H9 (cell line): ENCODE measurements at regions not wholly inside any gene's neighbourhood (a gene's known extent, or its start where the extent isn't known, plus 50 kb on each side); places are given as distances from the start of the nearest gene placed in this dataset.
A peak's percentile ranks its signal among the peaks of the same experiment; 100 is the strongest.

Source experiments
- DNase-seq: peaks from one replicate; pipeline ENCODE4 v3.0.0-alpha.2; 2017
- H2AFZ ChIP-seq: one replicate; pipeline ENCODE4 v1.6.1; 2013; ENCODE audit warnings: mild to moderate bottlenecking, low read length, control low read depth, moderate library complexity
- H2AK5ac ChIP-seq: 2 replicates; pipeline ENCODE4 v1.6.1; 2013; ENCODE audit warnings: low read length, control low read depth, mixed read lengths; ENCODE audit not compliant: insufficient read length
- H2BK120ac ChIP-seq: one replicate; pipeline ENCODE4 v1.6.1; 2013; ENCODE audit warnings: low read depth, mild to moderate bottlenecking, low read length, control low read depth, inconsistent platforms; ENCODE audit not compliant: poor library complexity, severe bottlenecking
- H2BK12ac ChIP-seq: 2 replicates; pipeline ENCODE4 v1.6.1; 2013; ENCODE audit warnings: low read length, control low read depth, mixed read lengths, low read depth; ENCODE audit not compliant: insufficient read length
- H2BK15ac ChIP-seq: 2 replicates; pipeline ENCODE4 v1.6.1; 2013; ENCODE audit warnings: low read depth, low read length, control low read depth
- H2BK20ac ChIP-seq: one replicate; pipeline ENCODE4 v1.6.1; 2013; ENCODE audit warnings: low read depth, mild to moderate bottlenecking, low read length, control low read depth, inconsistent platforms; ENCODE audit not compliant: poor library complexity, severe bottlenecking
- H2BK5ac ChIP-seq: 2 replicates; pipeline ENCODE4 v1.6.1; 2013; ENCODE audit warnings: low read length, control low read depth, mixed read lengths; ENCODE audit not compliant: insufficient read length
- H3K14ac ChIP-seq: 2 replicates; pipeline ENCODE4 v1.6.1; 2013; ENCODE audit warnings: low read length, control low read depth; ENCODE audit not compliant: insufficient read depth
- H3K18ac ChIP-seq: 2 replicates; pipeline ENCODE4 v1.6.1; 2013; ENCODE audit warnings: low read depth, mild to moderate bottlenecking, mixed read lengths, low read length, control low read depth; ENCODE audit not compliant: insufficient read length
- H3K23ac ChIP-seq: 2 replicates; pipeline ENCODE4 v1.6.1; 2013; ENCODE audit warnings: low read length, control low read depth, mixed read lengths, low read depth; ENCODE audit not compliant: insufficient read length
- H3K23me2 ChIP-seq: 2 replicates; pipeline ENCODE4 v1.6.1; 2013; ENCODE audit warnings: low read depth, mild to moderate bottlenecking, mixed read lengths, low read length, control low read depth; ENCODE audit not compliant: insufficient read length, poor library complexity, severe bottlenecking
- H3K27ac ChIP-seq: 2 replicates; pipeline ENCODE4 v1.5.1; 2013; ENCODE audit warnings: low read length, control low read depth, mixed read lengths, low read depth; ENCODE audit not compliant: insufficient read length
- H3K27me3 ChIP-seq: 2 replicates; pipeline ENCODE4 v1.6.1; 2013; ENCODE audit warnings: low read length, control low read depth, inconsistent platforms; ENCODE audit not compliant: insufficient read depth
- H3K4ac ChIP-seq: 2 replicates; pipeline ENCODE4 v1.6.1; 2013; ENCODE audit warnings: low read depth, mild to moderate bottlenecking, control low read depth, inconsistent platforms, low read length, moderate library complexity
- H3K4me1 ChIP-seq: 2 replicates; pipeline ENCODE4 v1.6.1; 2013; ENCODE audit warnings: low read length, control low read depth, inconsistent platforms; ENCODE audit not compliant: insufficient read depth
- H3K4me2 ChIP-seq: 2 replicates; pipeline ENCODE4 v1.6.1; 2013; ENCODE audit warnings: low read length, control low read depth, mixed read lengths; ENCODE audit not compliant: insufficient read length, insufficient read depth
- H3K56ac ChIP-seq: 2 replicates; pipeline ENCODE4 v1.6.1; 2013; ENCODE audit warnings: low read depth, mild to moderate bottlenecking, mixed read lengths, low read length, control low read depth; ENCODE audit not compliant: insufficient read length
- H3K79me1 ChIP-seq: 2 replicates; pipeline ENCODE4 v1.6.1; 2013; ENCODE audit warnings: low read depth, mild to moderate bottlenecking, moderate library complexity, low read length, control low read depth, inconsistent platforms; ENCODE audit not compliant: insufficient read depth, poor library complexity, severe bottlenecking
- H3K79me2 ChIP-seq: 2 replicates; pipeline ENCODE4 v1.6.1; 2013; ENCODE audit warnings: low read length, control low read depth, inconsistent platforms; ENCODE audit not compliant: insufficient read depth
- H3K9ac ChIP-seq: 2 replicates; pipeline ENCODE4 v1.6.1; 2013; ENCODE audit warnings: low read length, control low read depth, mixed read lengths; ENCODE audit not compliant: insufficient read length; ENCODE audit errors: extremely low read depth
- H3K9me3 ChIP-seq: one replicate; pipeline ENCODE4 v1.6.1; 2013; ENCODE audit warnings: low read depth, low read length, inconsistent platforms; ENCODE audit not compliant: control insufficient read depth
- H3T11ph ChIP-seq: one replicate; pipeline ENCODE4 v1.6.1; 2013; ENCODE audit warnings: mild to moderate bottlenecking, low read length, control low read depth, inconsistent platforms
- H4K20me1 ChIP-seq: one replicate; pipeline ENCODE4 v1.6.1; 2013; ENCODE audit not compliant: control insufficient read depth, insufficient read length, insufficient read depth
- H4K5ac ChIP-seq: 2 replicates; pipeline ENCODE4 v1.6.1; 2013; ENCODE audit warnings: low read depth, mild to moderate bottlenecking, mixed read lengths, low read length, control low read depth; ENCODE audit not compliant: insufficient read length
- H4K8ac ChIP-seq: replicated peaks from 2 replicates; pipeline ENCODE4 v1.6.1; 2013; ENCODE audit warnings: low read length, control low read depth, mixed read lengths, low read depth; ENCODE audit not compliant: insufficient read length
- H4K91ac ChIP-seq: 2 replicates; pipeline ENCODE4 v1.6.1; 2013; ENCODE audit warnings: low read depth, mild to moderate bottlenecking, moderate library complexity, mixed read lengths, low read length, control low read depth; ENCODE audit not compliant: insufficient read length
- H3K27ac Mint-ChIP-seq, 3 experiments: 2 replicates in 2 of 3; 3 replicates in 1 of 3; pipeline ENCODE4 v1.8.0; 2020 to 2021; ENCODE audit warnings: mixed read lengths in 3 of 3, mild to moderate bottlenecking in 1 of 3, moderate library complexity in 1 of 3
- H3K27me3 Mint-ChIP-seq: 2 replicates; pipeline ENCODE4 v1.8.0; 2021; ENCODE audit warnings: low read depth, mild to moderate bottlenecking, moderate library complexity, mixed read lengths
- H3K36me3 Mint-ChIP-seq, 3 experiments: 2 replicates in 2 of 3; 3 replicates in 1 of 3; pipeline ENCODE4 v1.8.0; 2020 to 2021; ENCODE audit warnings: low read depth in 3 of 3, mixed read lengths in 3 of 3; ENCODE audit not compliant: insufficient read depth in 1 of 3
- H3K4me1 Mint-ChIP-seq, 2 experiments: 2 replicates each; pipeline ENCODE4 v1.8.0; 2020; ENCODE audit warnings: mixed read lengths in 2 of 2
- H3K4me3 Mint-ChIP-seq, 2 experiments: 2 replicates in 1 of 2; 3 replicates in 1 of 2; pipeline ENCODE4 v1.8.0; 2020 to 2021; ENCODE audit warnings: mild to moderate bottlenecking in 2 of 2, mixed read lengths in 2 of 2, moderate library complexity in 1 of 2
- H3K9me3 Mint-ChIP-seq, 2 experiments: 2 replicates in 1 of 2; 3 replicates in 1 of 2; pipeline ENCODE4 v1.8.0; 2020; ENCODE audit warnings: mild to moderate bottlenecking in 2 of 2, mixed read lengths in 2 of 2, moderate library complexity in 1 of 2
- WGBS: extraction: QIAGEN DNeasy Blood & Tissue Kit; methylation state at CpG from one replicate; pipeline ENCODE4 v1.1.7; 2013; ENCODE audit warnings: missing lambda C conversion rate, low lambda C conversion rate, mixed read lengths; ENCODE audit not compliant: insufficient read length; ENCODE audit errors: extremely low coverage; 5-methylcytosine and 5-hydroxymethylcytosine counted together
- TF ChIP-seq, protein P1 (sequence below): fragments of 200-600 bp; sonication (generic); conservative IDR thresholded peaks from 3 replicates; pipeline ENCODE4 v1.8.0; 2021; ENCODE audit warnings: antibody characterized with exemption, mild to moderate bottlenecking

DNA sequence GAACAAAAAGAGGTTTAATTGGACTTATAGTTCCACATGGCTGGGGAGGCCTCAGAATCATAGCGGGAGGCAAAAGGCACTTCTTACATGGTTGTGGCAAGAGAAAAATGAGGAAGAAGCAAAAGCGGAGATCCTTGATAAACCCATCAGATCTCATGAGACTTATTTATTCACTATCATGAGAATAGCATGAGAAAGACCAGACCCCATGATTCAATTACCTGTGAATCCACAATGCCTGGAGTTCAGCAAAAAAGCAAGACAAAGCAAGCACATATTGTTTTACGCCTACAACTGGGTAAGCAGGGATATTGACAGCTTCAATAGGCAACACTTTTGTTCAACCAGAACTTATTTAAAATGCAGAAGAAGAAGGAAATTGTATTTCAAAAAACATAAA, 218.2 kb downstream of the RPL10L start:
- Histone ChIP-seq H3K14ac (no peak overlapping the region), H4K8ac (no peak overlapping the region), H3K9me3 (no peaks in the 10 kb centered on the region), H4K5ac (no peak overlapping the region), H3K27me3 (no peaks in the 10 kb centered on the region), H2AFZ (no peak overlapping the region), H3T11ph (no peak overlapping the region), H3K79me1 (no peaks in the 10 kb centered on the region), H2BK20ac (no peak overlapping the region), H3K23me2 (no peaks in the 10 kb centered on the region), H3K79me2 (no peaks in the 10 kb centered on the region), H3K23ac (no peak overlapping the region), H2BK120ac (no peak overlapping the region), H2AK5ac (no peak overlapping the region), H3K4ac (no peak overlapping the region), H3K27ac (no peak overlapping the region), H4K91ac (no peak overlapping the region), H2BK15ac (no peak overlapping the region), H3K4me1 (peaks cover 8% of the 10 kb centered on the region; the same call in 1 of the 2 replicates), H3K9ac (no peak overlapping the region), H2BK5ac (no peak overlapping the region), H3K4me2 (no peak overlapping the region), H3K56ac (no peak overlapping the region), H2BK12ac (no peak overlapping the region), H4K20me1 (no peaks in the 10 kb centered on the region), H3K18ac (no peak overlapping the region)
- no CpG with 5 or more reads among the region's 3 CpGs for WGBS
- Mint-ChIP-seq H3K27me3 (no peaks in the 10 kb centered on the region), H3K9me3 (peaks cover 0 to 5% of the 10 kb centered on the region in 2 experiments; a peak in 2 of 5 replicates), H3K27ac (peak overlapping the region in 2 of 3 experiments; percentile 45 to 59; a peak in 4 of 7 replicates), H3K36me3 (peaks cover 0 to 8% (median 6%) of the 10 kb centered on the region in 3 experiments; a peak in 4 of 7 replicates), H3K4me3 (no peak overlapping the region), H3K4me1 (peaks cover 24 to 27% of the 10 kb centered on the region in 2 experiments)
- DNase-seq, result no peak
- TF ChIP-seq, protein P1, sequence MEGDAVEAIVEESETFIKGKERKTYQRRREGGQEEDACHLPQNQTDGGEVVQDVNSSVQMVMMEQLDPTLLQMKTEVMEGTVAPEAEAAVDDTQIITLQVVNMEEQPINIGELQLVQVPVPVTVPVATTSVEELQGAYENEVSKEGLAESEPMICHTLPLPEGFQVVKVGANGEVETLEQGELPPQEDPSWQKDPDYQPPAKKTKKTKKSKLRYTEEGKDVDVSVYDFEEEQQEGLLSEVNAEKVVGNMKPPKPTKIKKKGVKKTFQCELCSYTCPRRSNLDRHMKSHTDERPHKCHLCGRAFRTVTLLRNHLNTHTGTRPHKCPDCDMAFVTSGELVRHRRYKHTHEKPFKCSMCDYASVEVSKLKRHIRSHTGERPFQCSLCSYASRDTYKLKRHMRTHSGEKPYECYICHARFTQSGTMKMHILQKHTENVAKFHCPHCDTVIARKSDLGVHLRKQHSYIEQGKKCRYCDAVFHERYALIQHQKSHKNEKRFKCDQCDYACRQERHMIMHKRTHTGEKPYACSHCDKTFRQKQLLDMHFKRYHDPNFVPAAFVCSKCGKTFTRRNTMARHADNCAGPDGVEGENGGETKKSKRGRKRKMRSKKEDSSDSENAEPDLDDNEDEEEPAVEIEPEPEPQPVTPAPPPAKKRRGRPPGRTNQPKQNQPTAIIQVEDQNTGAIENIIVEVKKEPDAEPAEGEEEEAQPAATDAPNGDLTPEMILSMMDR, result no peak
